Colonic mucosa (tissue), 4 donors: ENCODE measurements at regions not wholly inside any gene's neighbourhood (a gene's known extent, or its start where the extent isn't known, plus 50 kb on each side); places are given as distances from the start of the nearest gene placed in this dataset.

Source experiments
- DNase-seq: peaks from one replicate; pipeline ENCODE4 v3.0.0-alpha.2; 2020
- H3K27ac ChIP-seq: fragments of 200-600 bp; one replicate; pipeline ENCODE4 v1.8.0; 2021
- H3K27me3 ChIP-seq: fragments of 200-600 bp; one replicate; pipeline ENCODE4 v1.8.0; 2021
- H3K36me3 ChIP-seq: fragments of 200-600 bp; one replicate; pipeline ENCODE4 v1.8.0; 2021
- H3K4me1 ChIP-seq: fragments of 200-600 bp; one replicate; pipeline ENCODE4 v1.8.0; 2021; ENCODE audit warnings: mild to moderate bottlenecking
- H3K4me3 ChIP-seq: fragments of 200-600 bp; one replicate; pipeline ENCODE4 v1.8.0; 2021
- H3K9ac ChIP-seq, 2 donors: one replicate each; pipeline ENCODE4 v1.7.0; 2013; ENCODE audit warnings: control low read depth in 2 of 2, low read depth in 2 of 2, low read length in 2 of 2
- H3K9me3 ChIP-seq: fragments of 200-600 bp; one replicate; pipeline ENCODE4 v1.8.0; 2021
- CTCF ChIP-seq: fragments of 200-600 bp; IDR thresholded peaks from one replicate; pipeline ENCODE4 v1.8.0; 2022; ENCODE audit warnings: antibody characterized with exemption, mild to moderate bottlenecking
- intact Hi-C: fragments of 100-400 bp; cut with DNase I; formaldehyde crosslinking; loops from one replicate; pipeline ENCODE4 v1.14.1; 2022
- donor health status: healthy.
- donor health status: DM: no; HTN: no; CAD: no.
- donor health status: DM: no; HTN: no; CAD: no.

GRCh38 chr2:5230444-5230843, 461.7 kb upstream of the SOX11 start:
- Histone ChIP-seq H3K27me3 (no peaks in the 10 kb centered on the region), H3K36me3 (no peaks in the 10 kb centered on the region), H3K4me3 (no peak overlapping the region), H3K9ac (no peak overlapping the region), H3K9me3 (no peaks in the 10 kb centered on the region), H3K27ac (no peak overlapping the region), H3K4me1 (no peaks in the 10 kb centered on the region)
- intact Hi-C loops: no loop called here
- no peak for DNase-seq
- no peak for TF ChIP-seq CTCF

- no peak for DNase-seq
- TF ChIP-seq CTCF: no peak
- H3K27me3 ChIP-seq: no peaks in the 10 kb centered on the region
- H3K4me1 ChIP-seq: no peaks in the 10 kb centered on the region
- H3K36me3 ChIP-seq: no peaks in the 10 kb centered on the region
- no peak overlapping the region for H3K27ac ChIP-seq
- no peak overlapping the region for H3K9ac ChIP-seq
- intact Hi-C loops: no loop called here
- H3K9me3 ChIP-seq: no peaks in the 10 kb centered on the region
- no peak overlapping the region for H3K4me3 ChIP-seq
Observed at GRCh38 chr2:5230855-5231254, 461.3 kb upstream of the SOX11 start.

- intact Hi-C loops: no loop called here
- DNase-seq: no peak
- Histone ChIP-seq H3K27ac (no peak overlapping the region), H3K9me3 (no peaks in the 10 kb centered on the region), H3K36me3 (no peaks in the 10 kb centered on the region), H3K9ac (no peak overlapping the region), H3K27me3 (no peaks in the 10 kb centered on the region), H3K4me1 (no peaks in the 10 kb centered on the region), H3K4me3 (no peak overlapping the region)
- TF ChIP-seq CTCF: no peak
Observed at GRCh38 chr2:5231287-5231686, 460.9 kb upstream of the SOX11 start.

- no peak overlapping the region for H3K27ac ChIP-seq
- no peak overlapping the region for H3K4me3 ChIP-seq
- no peak for TF ChIP-seq CTCF
- no peak for DNase-seq
- no peaks in the 10 kb centered on the region for H3K4me1 ChIP-seq
- H3K36me3 ChIP-seq: no peaks in the 10 kb centered on the region
- no peak overlapping the region for H3K9ac ChIP-seq
- no peaks in the 10 kb centered on the region for H3K9me3 ChIP-seq
- H3K27me3 ChIP-seq: no peaks in the 10 kb centered on the region
- intact Hi-C loops: no loop called here
Observed at GRCh38 chr2:5234563-5234962, 457.6 kb upstream of the SOX11 start.

- no peaks in the 10 kb centered on the region for H3K4me1 ChIP-seq
- H3K4me3 ChIP-seq: no peak overlapping the region
- no peaks in the 10 kb centered on the region for H3K27me3 ChIP-seq
- intact Hi-C loops: no loop called here
- no peak overlapping the region for H3K9ac ChIP-seq
- H3K9me3 ChIP-seq: no peaks in the 10 kb centered on the region
- TF ChIP-seq CTCF: no peak
- no peak for DNase-seq
- no peaks in the 10 kb centered on the region for H3K36me3 ChIP-seq
- H3K27ac ChIP-seq: no peak overlapping the region
Observed at GRCh38 chr2:5235701-5236100, 456.5 kb upstream of the SOX11 start.

GRCh38 chr2:5236249-5236648, 455.9 kb upstream of the SOX11 start:
- intact Hi-C loops: no loop called here
- Histone ChIP-seq H3K9me3 (no peaks in the 10 kb centered on the region), H3K4me3 (no peak overlapping the region), H3K9ac (no peak overlapping the region), H3K4me1 (no peaks in the 10 kb centered on the region), H3K36me3 (no peaks in the 10 kb centered on the region), H3K27ac (no peak overlapping the region), H3K27me3 (no peaks in the 10 kb centered on the region)
- no peak for TF ChIP-seq CTCF
- DNase-seq: no peak
